ENCODE measurements at regions not wholly inside any gene's neighbourhood (a gene's known extent, or its start where the extent isn't known, plus 50 kb on each side); places are given as distances from the start of the nearest gene placed in this dataset.

GRCh38 chr4:31009926-31010325, 289.8 kb downstream of the PCDH7 start:
- Histone ChIP-seq H3K9me2 (ENCODE audit: insufficient read depth) (no peaks in the 10 kb centered on the region), H3K36me3 (ENCODE audit: low read depth) (no peaks in the 10 kb centered on the region), H3F3A (ENCODE audit: insufficient read depth) (no peaks in the 10 kb centered on the region), H3K9me3 (ENCODE audit: low read depth) (no peaks in the 10 kb centered on the region), H3K4me2 (ENCODE audit: unreplicated experiment) (no peak overlapping the region), H2AFZ (no peak overlapping the region), H3K79me2 (ENCODE audit: insufficient read depth) (no peaks in the 10 kb centered on the region), H3K9ac (no peak overlapping the region), H3K27me3 (replicated peaks; ENCODE audit: insufficient read depth) (no peaks in the 10 kb centered on the region), H3K27ac (no peak overlapping the region), H3K4me3 (no peak overlapping the region), H4K20me1 (ENCODE audit: insufficient read depth) (no peaks in the 10 kb centered on the region), H3K4me1 (ENCODE audit: insufficient read depth) (no peaks in the 10 kb centered on the region)
- TF ChIP-seq EZH2phosphoT487 (IDR thresholded peaks at IDR 0.05; ENCODE audit: insufficient read depth, low read depth) (no peak), EZH2 (IDR thresholded peaks at IDR 0.05; ENCODE audit: insufficient read depth, poor library complexity, severe bottlenecking) (no peak)
- no peak for DNase-seq
- in situ Hi-C loops (cut with MboI), result no loop called here

GRCh38 chr4:31015123-31015522, 295.0 kb downstream of the PCDH7 start:
- no peak for DNase-seq
- Histone ChIP-seq H3K4me1 (ENCODE audit: insufficient read depth) (no peaks in the 10 kb centered on the region), H3K4me3 (no peak overlapping the region), H3K79me2 (ENCODE audit: insufficient read depth) (no peaks in the 10 kb centered on the region), H3K36me3 (ENCODE audit: low read depth) (no peaks in the 10 kb centered on the region), H3K9me3 (ENCODE audit: low read depth) (no peaks in the 10 kb centered on the region), H2AFZ (no peak overlapping the region), H4K20me1 (ENCODE audit: insufficient read depth) (no peaks in the 10 kb centered on the region), H3K9ac (no peak overlapping the region), H3K27me3 (replicated peaks; ENCODE audit: insufficient read depth) (no peaks in the 10 kb centered on the region), H3K9me2 (ENCODE audit: insufficient read depth) (no peaks in the 10 kb centered on the region), H3K4me2 (ENCODE audit: unreplicated experiment) (no peak overlapping the region), H3F3A (ENCODE audit: insufficient read depth) (no peaks in the 10 kb centered on the region), H3K27ac (no peak overlapping the region)
- TF ChIP-seq EZH2phosphoT487 (IDR thresholded peaks at IDR 0.05; ENCODE audit: insufficient read depth, low read depth), result no peak
- 32% methylated on average over 3 of the region's 3 CpGs for WGBS, 2 experiments (ENCODE audit: low coverage in 1 of 2, low lambda C conversion rate in 2 of 2, missing lambda C conversion rate in 2 of 2)
- in situ Hi-C loops (cut with MboI), result no loop called here

- H3K9me2 ChIP-seq (ENCODE audit: insufficient read depth), result no peaks in the 10 kb centered on the region
- H3K4me1 ChIP-seq (ENCODE audit: insufficient read depth), result no peaks in the 10 kb centered on the region
- no peak for DNase-seq
- no peak overlapping the region for H3K27ac ChIP-seq
- TF ChIP-seq EZH2 (IDR thresholded peaks at IDR 0.05; ENCODE audit: insufficient read depth, poor library complexity, severe bottlenecking), result no peak
- no peak for TF ChIP-seq EZH2phosphoT487 (IDR thresholded peaks at IDR 0.05; ENCODE audit: insufficient read depth, low read depth)
- H3K4me2 ChIP-seq (ENCODE audit: unreplicated experiment), result no peak overlapping the region
- H3K36me3 ChIP-seq (ENCODE audit: low read depth), result no peaks in the 10 kb centered on the region
- no peaks in the 10 kb centered on the region for H3F3A ChIP-seq (ENCODE audit: insufficient read depth)
- WGBS, 2 experiments (ENCODE audit: low coverage in 1 of 2, low lambda C conversion rate in 2 of 2, missing lambda C conversion rate in 2 of 2), result 50 to 59% methylated on average over 2 of the region's 2 CpGs
- in situ Hi-C loops (cut with MboI), result no loop called here
- no peak overlapping the region for H3K4me3 ChIP-seq
- no peaks in the 10 kb centered on the region for H3K9me3 ChIP-seq (ENCODE audit: low read depth)
- no peaks in the 10 kb centered on the region for H4K20me1 ChIP-seq (ENCODE audit: insufficient read depth)
- H2AFZ ChIP-seq, result no peak overlapping the region
- no peak overlapping the region for H3K9ac ChIP-seq
- H3K79me2 ChIP-seq (ENCODE audit: insufficient read depth), result no peaks in the 10 kb centered on the region
- H3K27me3 ChIP-seq (replicated peaks; ENCODE audit: insufficient read depth), result no peaks in the 10 kb centered on the region
Measured at GRCh38 chr4:31016322-31017061, 296.3 kb downstream of the PCDH7 start.

GRCh38 chr4:31020363-31020762, 300.2 kb downstream of the PCDH7 start:
- no peaks in the 10 kb centered on the region for H3K27me3 ChIP-seq (replicated peaks; ENCODE audit: insufficient read depth)
- no peaks in the 10 kb centered on the region for H3K9me2 ChIP-seq (ENCODE audit: insufficient read depth)
- no peaks in the 10 kb centered on the region for H3K9me3 ChIP-seq (ENCODE audit: low read depth)
- no peak overlapping the region for H3K4me2 ChIP-seq (ENCODE audit: unreplicated experiment)
- DNase-seq, result no peak
- no peaks in the 10 kb centered on the region for H3F3A ChIP-seq (ENCODE audit: insufficient read depth)
- no peaks in the 10 kb centered on the region for H3K36me3 ChIP-seq (ENCODE audit: low read depth)
- no peak for TF ChIP-seq EZH2 (IDR thresholded peaks at IDR 0.05; ENCODE audit: insufficient read depth, poor library complexity, severe bottlenecking)
- no peak for TF ChIP-seq EZH2phosphoT487 (IDR thresholded peaks at IDR 0.05; ENCODE audit: insufficient read depth, low read depth)
- H2AFZ ChIP-seq, result no peak overlapping the region
- in situ Hi-C loops (cut with MboI), result no loop called here
- no peak overlapping the region for H3K4me3 ChIP-seq
- H3K79me2 ChIP-seq (ENCODE audit: insufficient read depth), result no peaks in the 10 kb centered on the region
- 59 to 63% methylated on average over 8 of the region's 8 CpGs for WGBS, 2 experiments (ENCODE audit: low coverage in 1 of 2, low lambda C conversion rate in 2 of 2, missing lambda C conversion rate in 2 of 2)
- no peaks in the 10 kb centered on the region for H4K20me1 ChIP-seq (ENCODE audit: insufficient read depth)
- H3K9ac ChIP-seq, result no peak overlapping the region
- no peak overlapping the region for H3K27ac ChIP-seq
- no peaks in the 10 kb centered on the region for H3K4me1 ChIP-seq (ENCODE audit: insufficient read depth)

- Histone ChIP-seq H4K20me1 (ENCODE audit: insufficient read depth) (no peaks in the 10 kb centered on the region), H3K4me3 (no peak overlapping the region), H3K9me3 (ENCODE audit: low read depth) (no peaks in the 10 kb centered on the region), H3F3A (ENCODE audit: insufficient read depth) (no peaks in the 10 kb centered on the region), H3K27me3 (replicated peaks; ENCODE audit: insufficient read depth) (no peaks in the 10 kb centered on the region), H3K9ac (no peak overlapping the region), H3K36me3 (ENCODE audit: low read depth) (no peaks in the 10 kb centered on the region), H3K27ac (no peak overlapping the region), H3K79me2 (ENCODE audit: insufficient read depth) (no peaks in the 10 kb centered on the region), H2AFZ (no peak overlapping the region), H3K9me2 (ENCODE audit: insufficient read depth) (no peaks in the 10 kb centered on the region), H3K4me2 (ENCODE audit: unreplicated experiment) (no peak overlapping the region), H3K4me1 (ENCODE audit: insufficient read depth) (no peaks in the 10 kb centered on the region)
- no peak for TF ChIP-seq EZH2 (IDR thresholded peaks at IDR 0.05; ENCODE audit: insufficient read depth, poor library complexity, severe bottlenecking)
- TF ChIP-seq EZH2phosphoT487 (IDR thresholded peaks at IDR 0.05; ENCODE audit: insufficient read depth, low read depth), result no peak
- DNase-seq, result no peak
- 6 to 13% methylated on average over 2 of the region's 2 CpGs for WGBS, 2 experiments (ENCODE audit: low coverage in 1 of 2, low lambda C conversion rate in 2 of 2, missing lambda C conversion rate in 2 of 2)
- in situ Hi-C loops (cut with MboI), result no loop called here
Measured at GRCh38 chr4:31021008-31021407, 300.8 kb downstream of the PCDH7 start.
